Sigmoid colon (tissue), 4 donors: ENCODE measurements at regions not wholly inside any gene's neighbourhood (a gene's known extent, or its start where the extent isn't known, plus 50 kb on each side); places are given as distances from the start of the nearest gene placed in this dataset.

ENCODE experiments used
- EP300 ChIP-seq, 4 donors: sonication (generic); formaldehyde crosslinking; IDR thresholded peaks; one replicate each; pipeline ENCODE4 v1.6.1; 2017; ENCODE audit warnings: antibody characterized with exemption in 4 of 4
- TF ChIP-seq, protein P1 (sequence below), 4 experiments: fragments of 450-650 bp in 3 of 4; fragments of 200-600 bp in 1 of 4; IDR thresholded peaks; one replicate each; pipeline ENCODE4 v1.5.1; 2016 to 2019; ENCODE audit warnings: antibody characterized with exemption in 4 of 4, mild to moderate bottlenecking in 3 of 4, moderate library complexity in 2 of 4

GRCh38 chr3:193882091-193882490, 253.9 kb upstream of the HES1 start:
- TF ChIP-seq EP300 (IDR thresholded peaks at IDR 0.05) = no peak
- TF ChIP-seq, protein P1, sequence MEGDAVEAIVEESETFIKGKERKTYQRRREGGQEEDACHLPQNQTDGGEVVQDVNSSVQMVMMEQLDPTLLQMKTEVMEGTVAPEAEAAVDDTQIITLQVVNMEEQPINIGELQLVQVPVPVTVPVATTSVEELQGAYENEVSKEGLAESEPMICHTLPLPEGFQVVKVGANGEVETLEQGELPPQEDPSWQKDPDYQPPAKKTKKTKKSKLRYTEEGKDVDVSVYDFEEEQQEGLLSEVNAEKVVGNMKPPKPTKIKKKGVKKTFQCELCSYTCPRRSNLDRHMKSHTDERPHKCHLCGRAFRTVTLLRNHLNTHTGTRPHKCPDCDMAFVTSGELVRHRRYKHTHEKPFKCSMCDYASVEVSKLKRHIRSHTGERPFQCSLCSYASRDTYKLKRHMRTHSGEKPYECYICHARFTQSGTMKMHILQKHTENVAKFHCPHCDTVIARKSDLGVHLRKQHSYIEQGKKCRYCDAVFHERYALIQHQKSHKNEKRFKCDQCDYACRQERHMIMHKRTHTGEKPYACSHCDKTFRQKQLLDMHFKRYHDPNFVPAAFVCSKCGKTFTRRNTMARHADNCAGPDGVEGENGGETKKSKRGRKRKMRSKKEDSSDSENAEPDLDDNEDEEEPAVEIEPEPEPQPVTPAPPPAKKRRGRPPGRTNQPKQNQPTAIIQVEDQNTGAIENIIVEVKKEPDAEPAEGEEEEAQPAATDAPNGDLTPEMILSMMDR (IDR thresholded peaks at IDR 0.05) = no peak
